Suprapubic skin (tissue), 4 donors: ENCODE measurements at regions not wholly inside any gene's neighbourhood (a gene's known extent, or its start where the extent isn't known, plus 50 kb on each side); places are given as distances from the start of the nearest gene placed in this dataset.

Experiments used
- DNase-seq, 2 donors: peaks; one replicate each; pipeline ENCODE4 v3.0.0-alpha.2; 2019; ENCODE audit warnings: low spot score in 2 of 2
- H3K27ac ChIP-seq: fragments of 200-600 bp; sonication (generic); one replicate; pipeline ENCODE4 v1.5.1; 2019
- H3K27me3 ChIP-seq: fragments of 200-600 bp; sonication (generic); one replicate; pipeline ENCODE4 v1.5.1; 2019
- H3K36me3 ChIP-seq: fragments of 200-600 bp; sonication (generic); one replicate; pipeline ENCODE4 v1.5.1; 2019
- H3K4me1 ChIP-seq: fragments of 200-600 bp; sonication (generic); one replicate; pipeline ENCODE4 v1.5.1; 2019
- H3K4me3 ChIP-seq: fragments of 200-600 bp; sonication (generic); one replicate; pipeline ENCODE4 v1.5.1; 2019; ENCODE audit warnings: mild to moderate bottlenecking
- H3K9me3 ChIP-seq: fragments of 200-600 bp; sonication (generic); one replicate; pipeline ENCODE4 v1.5.1; 2019
- EP300 ChIP-seq: sonication (generic); formaldehyde crosslinking; IDR thresholded peaks from one replicate; pipeline ENCODE4 v1.6.1; 2017; ENCODE audit warnings: antibody characterized with exemption
- POLR2A ChIP-seq, 2 donors: fragments of 450-650 bp; IDR thresholded peaks; one replicate each; pipeline ENCODE4 v1.6.1; 2017; ENCODE audit warnings: antibody characterized with exemption in 2 of 2, mild to moderate bottlenecking in 2 of 2, moderate library complexity in 2 of 2
- POLR2AphosphoS5 ChIP-seq, 3 donors: sonication (generic); formaldehyde crosslinking; IDR thresholded peaks; one replicate each; pipeline ENCODE4 v1.6.1; 2017; ENCODE audit warnings: antibody characterized with exemption in 3 of 3
- WGBS: methylation state at CpG from one replicate; pipeline ENCODE4 v1.1.5; 2018; 5-methylcytosine and 5-hydroxymethylcytosine counted together
- TF ChIP-seq, protein P1 (sequence below), 2 donors: fragments of 200-600 bp in 1 of 2; fragments of 450-650 bp in 1 of 2; sonication (generic) in 1 of 2; IDR thresholded peaks; one replicate each; pipeline ENCODE4 v1.5.1; 2016 to 2019; ENCODE audit warnings: antibody characterized with exemption in 2 of 2, mild to moderate bottlenecking in 1 of 2, moderate library complexity in 1 of 2

DNA sequence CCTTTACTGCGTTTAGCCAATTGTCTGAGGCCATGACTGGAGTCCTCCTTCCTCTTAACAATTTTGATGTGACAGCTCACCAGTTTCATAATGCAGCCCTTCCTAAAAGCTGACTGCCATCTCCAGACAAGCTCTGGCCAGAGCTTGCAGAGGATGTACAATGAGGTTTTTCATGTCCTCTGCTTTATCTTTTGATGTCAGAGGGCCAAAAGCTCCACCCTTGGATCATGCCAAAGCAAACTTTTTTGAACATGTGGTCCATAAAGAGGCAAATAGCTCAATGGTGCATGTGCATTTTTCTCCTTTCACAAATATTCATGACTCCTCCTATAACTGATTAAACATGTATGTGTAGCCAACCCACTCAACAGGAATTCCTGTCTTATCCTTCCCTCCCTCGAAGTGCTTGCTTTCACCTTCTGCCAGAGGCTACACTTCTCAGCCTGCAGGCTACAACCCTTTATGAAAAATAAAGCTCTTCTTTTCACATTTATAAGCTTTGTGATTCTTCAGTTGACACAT is 266.2 kb downstream of the FBXO15 start:
- TF ChIP-seq, protein P1, sequence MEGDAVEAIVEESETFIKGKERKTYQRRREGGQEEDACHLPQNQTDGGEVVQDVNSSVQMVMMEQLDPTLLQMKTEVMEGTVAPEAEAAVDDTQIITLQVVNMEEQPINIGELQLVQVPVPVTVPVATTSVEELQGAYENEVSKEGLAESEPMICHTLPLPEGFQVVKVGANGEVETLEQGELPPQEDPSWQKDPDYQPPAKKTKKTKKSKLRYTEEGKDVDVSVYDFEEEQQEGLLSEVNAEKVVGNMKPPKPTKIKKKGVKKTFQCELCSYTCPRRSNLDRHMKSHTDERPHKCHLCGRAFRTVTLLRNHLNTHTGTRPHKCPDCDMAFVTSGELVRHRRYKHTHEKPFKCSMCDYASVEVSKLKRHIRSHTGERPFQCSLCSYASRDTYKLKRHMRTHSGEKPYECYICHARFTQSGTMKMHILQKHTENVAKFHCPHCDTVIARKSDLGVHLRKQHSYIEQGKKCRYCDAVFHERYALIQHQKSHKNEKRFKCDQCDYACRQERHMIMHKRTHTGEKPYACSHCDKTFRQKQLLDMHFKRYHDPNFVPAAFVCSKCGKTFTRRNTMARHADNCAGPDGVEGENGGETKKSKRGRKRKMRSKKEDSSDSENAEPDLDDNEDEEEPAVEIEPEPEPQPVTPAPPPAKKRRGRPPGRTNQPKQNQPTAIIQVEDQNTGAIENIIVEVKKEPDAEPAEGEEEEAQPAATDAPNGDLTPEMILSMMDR (IDR thresholded peaks at IDR 0.05), result no peak
- TF ChIP-seq POLR2A (IDR thresholded peaks at IDR 0.05) (no peak), EP300 (no peak), POLR2AphosphoS5 (IDR thresholded peaks at IDR 0.05) (no peak)
- Histone ChIP-seq H3K36me3 (no peaks in the 10 kb centered on the region), H3K4me1 (no peaks in the 10 kb centered on the region), H3K27me3 (no peaks in the 10 kb centered on the region), H3K27ac (no peak overlapping the region), H3K9me3 (no peaks in the 10 kb centered on the region), H3K4me3 (no peak overlapping the region)
- DNase-seq, result no peak
- WGBS, result 53% methylated on average over 2 of the region's 2 CpGs

DNA sequence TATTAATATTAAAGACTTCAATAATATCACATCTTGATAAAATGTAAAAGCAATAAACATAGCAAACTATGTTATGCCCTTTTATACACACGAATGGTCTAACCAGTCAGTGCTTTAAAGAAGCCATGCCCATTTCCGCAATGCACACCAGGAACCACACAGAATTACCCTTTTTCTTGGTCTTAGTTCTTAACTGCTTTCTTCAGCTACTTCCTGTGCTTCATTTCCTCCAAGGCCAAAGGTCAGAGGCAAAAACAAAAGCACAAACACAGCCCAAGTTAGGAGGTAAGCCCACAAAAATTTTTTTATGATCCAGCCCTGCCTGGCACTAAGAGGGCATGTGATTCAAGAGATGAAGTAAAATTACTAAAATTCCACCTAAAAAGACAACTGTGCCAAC is 267.2 kb downstream of the FBXO15 start:
- H3K36me3 ChIP-seq, result no peaks in the 10 kb centered on the region
- 67% methylated on average over 2 of the region's 2 CpGs for WGBS
- H3K27ac ChIP-seq, result no peak overlapping the region
- H3K4me3 ChIP-seq, result no peak overlapping the region
- no peak for DNase-seq
- no peaks in the 10 kb centered on the region for H3K9me3 ChIP-seq
- no peaks in the 10 kb centered on the region for H3K4me1 ChIP-seq
- H3K27me3 ChIP-seq, result no peaks in the 10 kb centered on the region
- TF ChIP-seq, protein P1 (IDR thresholded peaks at IDR 0.05), result no peak
- no peak for TF ChIP-seq POLR2AphosphoS5 (IDR thresholded peaks at IDR 0.05)
- no peak for TF ChIP-seq POLR2A (IDR thresholded peaks at IDR 0.05)
- TF ChIP-seq EP300, result no peak

DNA sequence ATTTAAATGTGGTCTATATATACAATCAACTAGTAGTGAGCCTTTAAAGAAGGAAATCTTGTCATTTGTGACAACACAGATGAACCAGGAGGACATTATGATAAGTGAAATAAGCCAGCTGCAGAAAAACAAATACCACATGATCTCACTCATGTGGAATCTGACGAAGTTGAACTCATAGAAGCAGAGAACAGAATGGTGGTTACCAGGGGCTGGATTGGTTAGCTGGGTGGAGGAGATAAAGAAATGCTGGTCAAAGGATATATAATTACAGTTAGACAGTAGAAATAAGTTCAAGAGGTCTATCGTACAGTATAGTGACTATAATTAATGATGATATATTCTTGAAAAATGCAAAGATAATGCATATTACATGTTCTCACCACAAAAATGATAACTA is 267.9 kb downstream of the FBXO15 start:
- H3K27ac ChIP-seq, result no peak overlapping the region
- H3K36me3 ChIP-seq, result no peaks in the 10 kb centered on the region
- 64% methylated on average over 2 of the region's 2 CpGs for WGBS

DNA sequence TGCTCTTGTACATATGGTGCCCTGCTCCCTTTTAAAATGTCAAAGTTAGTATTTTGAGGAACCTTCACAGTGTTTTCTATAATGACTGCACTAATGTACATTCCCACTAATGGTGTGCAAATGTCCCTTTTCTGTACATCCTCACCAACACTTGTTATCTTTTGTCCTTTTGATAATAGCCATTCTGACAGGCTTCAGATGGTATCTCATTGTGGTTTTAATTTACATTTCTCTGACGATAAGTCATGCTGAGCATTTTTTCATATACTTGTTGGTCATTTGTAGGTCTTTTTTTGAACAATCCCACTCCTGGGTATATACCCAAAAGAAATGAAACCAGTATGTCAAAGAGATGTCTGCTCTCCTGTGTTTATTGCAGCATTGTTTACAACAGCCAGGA is 268.3 kb downstream of the FBXO15 start:
- DNase-seq, result no peak
- 46% methylated on average over 1 of the region's 1 CpG for WGBS

More for the DNA sequence above, 267.9 kb downstream of the FBXO15 start:
- H3K4me3 ChIP-seq, result no peak overlapping the region
- TF ChIP-seq POLR2AphosphoS5 (IDR thresholded peaks at IDR 0.05), result no peak
- TF ChIP-seq, protein P1 (IDR thresholded peaks at IDR 0.05), result no peak
- no peak for TF ChIP-seq EP300
- DNase-seq, result no peak
- no peaks in the 10 kb centered on the region for H3K27me3 ChIP-seq
- no peaks in the 10 kb centered on the region for H3K9me3 ChIP-seq
- no peaks in the 10 kb centered on the region for H3K4me1 ChIP-seq

DNA sequence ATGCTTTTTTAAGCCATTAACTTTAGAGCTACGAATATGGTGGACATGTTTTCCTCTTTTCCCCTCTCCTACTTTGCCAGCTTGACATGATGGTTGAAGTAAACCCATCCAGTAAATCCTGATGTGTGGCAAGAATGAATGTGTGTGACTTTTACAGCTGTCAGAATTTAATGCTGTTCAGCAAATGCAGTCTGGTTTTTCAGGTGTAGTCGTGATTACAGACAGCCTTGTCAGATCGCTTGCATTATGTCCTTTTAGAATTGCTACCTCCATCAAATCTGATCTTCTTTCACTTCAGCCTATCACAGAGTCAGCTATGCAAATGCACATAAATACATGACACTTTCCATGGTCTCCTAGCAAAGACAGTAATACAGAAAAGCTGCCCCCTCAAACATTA is 278.5 kb downstream of the FBXO15 start:
- no peak overlapping the region for H3K4me3 ChIP-seq
- no peak overlapping the region for H3K27ac ChIP-seq
- no peak for TF ChIP-seq EP300
- TF ChIP-seq, protein P1 (IDR thresholded peaks at IDR 0.05), result no peak
- no peak for TF ChIP-seq POLR2A (IDR thresholded peaks at IDR 0.05)
- no peak for TF ChIP-seq POLR2AphosphoS5 (IDR thresholded peaks at IDR 0.05)
- no peaks in the 10 kb centered on the region for H3K36me3 ChIP-seq
- 67% methylated on average over 3 of the region's 3 CpGs for WGBS
- H3K9me3 ChIP-seq, result no peaks in the 10 kb centered on the region
- no peak for DNase-seq
- peaks cover 5% of the 10 kb centered on the region for H3K27me3 ChIP-seq
- no peaks in the 10 kb centered on the region for H3K4me1 ChIP-seq

More for the DNA sequence above, 268.3 kb downstream of the FBXO15 start:
- Histone ChIP-seq H3K27me3 (no peaks in the 10 kb centered on the region), H3K27ac (no peak overlapping the region), H3K4me1 (no peaks in the 10 kb centered on the region), H3K9me3 (no peaks in the 10 kb centered on the region), H3K4me3 (no peak overlapping the region), H3K36me3 (no peaks in the 10 kb centered on the region)
- TF ChIP-seq POLR2AphosphoS5 (IDR thresholded peaks at IDR 0.05), result no peak
- no peak for TF ChIP-seq POLR2A (IDR thresholded peaks at IDR 0.05)
- no peak for TF ChIP-seq EP300
- TF ChIP-seq, protein P1 (IDR thresholded peaks at IDR 0.05), result no peak
